Coronary artery (tissue), 2 donors: ENCODE measurements at regions not wholly inside any gene's neighbourhood (a gene's known extent, or its start where the extent isn't known, plus 50 kb on each side); places are given as distances from the start of the nearest gene placed in this dataset.
"Not testable (repeated sequence)": the region's sequence is repeated elsewhere in the genome, so short reads cannot be mapped to it uniquely, and the experiment has no call there.

ENCODE experiments used
- DNase-seq: peaks from one replicate; pipeline ENCODE4 v3.0.0-alpha.2; 2017; ENCODE audit warnings: low spot score
- H3K27ac ChIP-seq, 2 donors: fragments of 200-600 bp; sonication (generic); one replicate each; pipeline ENCODE4 v1.5.1; 2016 to 2019
- H3K4me3 ChIP-seq: fragments of 200-600 bp; sonication (generic); 2 replicates; pipeline ENCODE4 v1.5.1; 2016; ENCODE audit warnings: mild to moderate bottlenecking, moderate library complexity
- CTCF ChIP-seq: fragments of 200-600 bp; sonication (generic); IDR thresholded peaks from one replicate; pipeline ENCODE4 v1.5.1; 2019; ENCODE audit warnings: antibody characterized with exemption

- TF ChIP-seq CTCF = no peak
- Histone ChIP-seq H3K4me3 (no peak overlapping the region), H3K27ac (no peak overlapping the region)
- no peak for DNase-seq
These were observed 270.4 kb downstream of the MED10 start for GRCh38 chr5:6107675-6108539.

GRCh38 chr5:6106756-6107155 is 271.6 kb downstream of the MED10 start:
- DNase-seq = no peak
- TF ChIP-seq CTCF = no peak

GRCh38 chr5:6105320-6105719 is 273.0 kb downstream of the MED10 start:
- Histone ChIP-seq H3K27ac (no peak overlapping the region), H3K4me3 (no peak overlapping the region)
- TF ChIP-seq CTCF = no peak
- DNase-seq = no peak

More at GRCh38 chr5:6106756-6107155, 271.6 kb downstream of the MED10 start:
- no peak overlapping the region for H3K27ac ChIP-seq
- no peak overlapping the region for H3K4me3 ChIP-seq

GRCh38 chr5:6096101-6096500 is 282.2 kb downstream of the MED10 start:
- H3K27ac ChIP-seq = no peak overlapping the region
- DNase-seq = no peak
- no peak overlapping the region for H3K4me3 ChIP-seq
- no peak for TF ChIP-seq CTCF

- H3K4me3 ChIP-seq, H3K27ac ChIP-seq, DNase-seq: not testable (repeated sequence)
These were observed 284.2 kb downstream of the MED10 start for GRCh38 chr5:6094180-6094579.

GRCh38 chr5:6090838-6091237 is 287.5 kb downstream of the MED10 start:
- H3K4me3 ChIP-seq = no peak overlapping the region
- no peak overlapping the region for H3K27ac ChIP-seq
- TF ChIP-seq CTCF = no peak
- no peak for DNase-seq

- Histone ChIP-seq H3K4me3 (no peak overlapping the region), H3K27ac (no peak overlapping the region)
- no peak for DNase-seq
- no peak for TF ChIP-seq CTCF
These were observed 288.2 kb downstream of the MED10 start for GRCh38 chr5:6090079-6090654.
